ENCODE measurements at regions not wholly inside any gene's neighbourhood (a gene's known extent, or its start where the extent isn't known, plus 50 kb on each side); places are given as distances from the start of the nearest gene placed in this dataset.
A peak's percentile ranks its signal among the peaks of the same experiment; 100 is the strongest.

DNA sequence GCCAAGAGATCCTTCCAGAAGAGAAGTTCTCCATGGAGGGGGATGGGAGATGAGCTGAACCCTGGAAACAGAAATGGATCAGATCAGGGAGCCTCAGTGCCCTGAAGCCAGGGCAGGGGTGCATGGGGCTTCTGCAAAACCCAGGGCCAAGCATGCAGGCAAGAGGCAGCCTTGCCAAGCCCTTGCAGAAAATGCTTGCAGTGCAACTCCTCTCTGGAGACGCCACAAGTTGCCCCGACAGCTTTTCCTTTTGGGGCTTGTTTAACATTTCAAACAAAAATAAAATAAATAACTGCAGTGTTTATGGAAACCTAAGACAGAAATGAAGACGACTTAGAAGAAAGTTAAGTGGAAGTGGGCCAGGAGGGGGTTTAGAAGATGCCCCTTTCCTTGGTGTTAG, 177.5 kb upstream of the TNP1 start:
- TF ChIP-seq Cebpa-rat (IDR thresholded peaks at IDR 0.05): no peak
- H3K4me2 ChIP-seq: no peak overlapping the region
- no peak overlapping the region for H3K4me3 ChIP-seq
- peaks cover 22% of the 10 kb centered on the region for H3K4me1 ChIP-seq
- H3K27ac ChIP-seq: no peak overlapping the region
- no peaks in the 10 kb centered on the region for H3K36me3 ChIP-seq
- H3K9me3 ChIP-seq: peaks cover 12% of the 10 kb centered on the region; the same call in 1 of the 2 replicates
- H3K9ac ChIP-seq: no peak overlapping the region
- H3K27me3 ChIP-seq: no peaks in the 10 kb centered on the region; the same call in 1 of the 2 replicates
- no peaks in the 10 kb centered on the region for H4K20me1 ChIP-seq

DNA sequence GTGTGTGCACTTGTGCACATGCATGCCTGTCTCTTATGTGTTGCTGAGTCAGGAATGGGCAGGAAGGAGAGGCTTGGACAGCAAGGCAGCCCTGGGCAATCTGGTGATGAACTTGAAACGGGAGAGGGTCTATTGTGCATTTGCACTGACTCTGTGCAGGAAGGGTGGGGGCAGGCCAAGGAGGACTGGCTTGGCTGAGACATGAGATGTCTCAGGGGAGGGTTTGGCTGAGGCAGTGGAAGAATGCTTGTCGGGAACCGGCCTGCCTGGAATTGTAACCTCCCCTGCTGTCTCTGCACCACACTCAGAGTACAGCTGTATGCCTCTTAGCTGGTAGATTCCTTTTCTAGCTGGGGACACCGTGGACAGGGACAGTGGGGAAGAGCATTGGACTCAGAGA, 176.1 kb upstream of the TNP1 start:
- H4K20me1 ChIP-seq: no peaks in the 10 kb centered on the region
- H3K27ac ChIP-seq: no peak overlapping the region
- H3K4me3 ChIP-seq: no peak overlapping the region
- H3K36me3 ChIP-seq: no peaks in the 10 kb centered on the region
- H3K4me1 ChIP-seq: peaks cover 22% of the 10 kb centered on the region
- H3K9ac ChIP-seq: no peak overlapping the region
- no peaks in the 10 kb centered on the region for H3K9me3 ChIP-seq
- no peak overlapping the region for H3K4me2 ChIP-seq
- TF ChIP-seq Cebpa-rat (IDR thresholded peaks at IDR 0.05): no peak
- no peaks in the 10 kb centered on the region; the same call in 1 of the 2 replicates for H3K27me3 ChIP-seq

DNA sequence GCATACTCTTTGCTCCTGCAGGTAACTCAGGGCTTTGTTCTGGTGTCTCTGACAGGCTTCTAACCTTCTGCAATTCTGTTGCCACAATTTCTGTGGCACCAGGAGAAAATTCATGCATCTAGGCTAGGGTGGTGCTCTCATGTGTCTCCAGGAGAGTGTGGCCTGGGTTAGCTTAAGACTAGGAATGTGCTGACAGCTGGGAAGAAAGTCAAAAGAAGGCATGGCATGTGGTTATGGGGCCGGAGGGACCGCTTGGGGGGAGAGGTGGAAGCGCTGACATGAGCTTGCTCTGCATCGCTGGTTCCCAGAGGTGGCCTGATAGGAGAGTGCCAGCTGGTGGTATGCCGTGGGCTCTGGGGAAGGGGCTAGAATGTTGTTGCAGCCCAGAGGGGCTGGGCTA, 173.3 kb upstream of the TNP1 start:
- H3K4me1 ChIP-seq: peaks cover 13% of the 10 kb centered on the region
- no peaks in the 10 kb centered on the region for H4K20me1 ChIP-seq
- H3K36me3 ChIP-seq: no peaks in the 10 kb centered on the region
- peak overlapping the region; percentile 69 for H3K4me2 ChIP-seq
- H3K27me3 ChIP-seq: no peaks in the 10 kb centered on the region; the same call in 1 of the 2 replicates
- no peak overlapping the region for H3K27ac ChIP-seq
- H3K4me3 ChIP-seq: no peak overlapping the region
- H3K9ac ChIP-seq: no peak overlapping the region
- no peak for TF ChIP-seq Cebpa-rat (IDR thresholded peaks at IDR 0.05)
- no peaks in the 10 kb centered on the region for H3K9me3 ChIP-seq

DNA sequence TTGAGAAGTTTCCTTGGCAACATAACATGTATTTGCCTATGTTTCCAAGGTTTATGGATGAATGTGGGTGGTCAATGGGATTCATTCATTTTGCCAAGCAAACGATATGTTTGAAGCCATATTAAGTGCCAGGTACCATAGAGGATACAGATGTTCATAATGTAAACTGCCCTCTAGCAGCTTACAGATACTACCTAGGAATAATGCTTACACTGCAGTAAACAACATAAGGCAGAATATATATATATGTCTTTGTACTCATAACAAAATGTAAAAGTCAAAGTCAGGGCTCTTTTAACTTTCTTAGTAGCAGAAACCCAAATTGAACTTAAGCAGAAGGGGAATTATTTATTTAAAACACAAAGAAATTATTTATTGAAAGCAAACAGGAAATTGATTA, 171.6 kb upstream of the TNP1 start:
- no peak overlapping the region for H3K27ac ChIP-seq
- no peaks in the 10 kb centered on the region; the same call in 1 of the 2 replicates for H3K27me3 ChIP-seq
- no peaks in the 10 kb centered on the region for H3K9me3 ChIP-seq
- H3K4me2 ChIP-seq: no peak overlapping the region
- H3K36me3 ChIP-seq: no peaks in the 10 kb centered on the region
- no peaks in the 10 kb centered on the region for H4K20me1 ChIP-seq
- TF ChIP-seq Cebpa-rat (IDR thresholded peaks at IDR 0.05): no peak
- no peak overlapping the region for H3K9ac ChIP-seq
- H3K4me1 ChIP-seq: peaks cover 13% of the 10 kb centered on the region
- H3K4me3 ChIP-seq: no peak overlapping the region

DNA sequence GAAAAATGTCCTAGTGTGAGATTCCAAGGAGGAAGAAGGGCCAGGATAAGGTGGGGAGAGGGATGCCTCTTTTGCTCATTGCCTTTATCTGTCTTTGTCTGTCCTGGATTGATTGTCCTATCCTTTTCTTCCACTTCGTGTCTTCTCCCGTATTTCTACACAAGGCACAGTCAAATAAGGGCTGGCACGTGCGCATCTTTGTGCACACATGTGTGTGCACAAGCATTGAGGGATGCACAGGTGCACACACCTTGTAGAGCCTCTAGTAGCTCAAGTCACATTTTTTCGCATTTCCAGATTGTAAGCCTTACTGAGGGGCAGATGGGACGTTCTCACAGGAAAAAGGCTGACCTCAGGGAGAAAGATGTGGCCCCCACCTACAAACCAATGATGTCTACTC, 170.2 kb upstream of the TNP1 start:
- Histone ChIP-seq H3K4me3 (no peak overlapping the region), H3K9me3 (no peaks in the 10 kb centered on the region), H3K27me3 (no peaks in the 10 kb centered on the region), H3K4me1 (peaks cover 13% of the 10 kb centered on the region), H3K27ac (no peak overlapping the region), H3K36me3 (no peaks in the 10 kb centered on the region), H3K4me2 (no peak overlapping the region), H3K9ac (no peak overlapping the region), H4K20me1 (no peaks in the 10 kb centered on the region)
- TF ChIP-seq Cebpa-rat (IDR thresholded peaks at IDR 0.05): no peak

DNA sequence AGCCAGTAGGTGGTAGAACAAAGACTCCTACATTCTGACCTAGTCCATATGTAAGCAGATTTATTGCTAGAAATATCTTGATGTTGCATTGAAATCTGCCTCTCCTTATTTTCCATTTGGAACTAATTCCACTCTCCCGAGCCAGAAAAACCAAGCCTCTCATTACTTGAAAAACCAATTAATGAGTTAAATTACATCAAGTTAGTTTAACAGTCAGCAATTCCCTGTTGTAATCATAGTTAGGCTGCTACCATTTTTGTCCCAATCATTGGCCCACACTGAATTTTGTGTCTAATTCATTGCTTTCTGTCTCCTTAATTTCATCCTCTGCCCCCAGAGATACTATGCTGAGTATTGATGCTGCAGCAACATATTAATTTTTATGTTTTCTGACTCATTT, 168.3 kb upstream of the TNP1 start:
- H3K36me3 ChIP-seq: no peaks in the 10 kb centered on the region
- TF ChIP-seq Cebpa-rat (IDR thresholded peaks at IDR 0.05): no peak
- H3K27me3 ChIP-seq: no peaks in the 10 kb centered on the region
- H3K9ac ChIP-seq: no peak overlapping the region
- H3K4me2 ChIP-seq: no peak overlapping the region
- no peak overlapping the region for H3K27ac ChIP-seq
- H3K9me3 ChIP-seq: no peaks in the 10 kb centered on the region
- peaks cover 5% of the 10 kb centered on the region for H3K4me1 ChIP-seq
- H4K20me1 ChIP-seq: no peaks in the 10 kb centered on the region
- H3K4me3 ChIP-seq: no peak overlapping the region

DNA sequence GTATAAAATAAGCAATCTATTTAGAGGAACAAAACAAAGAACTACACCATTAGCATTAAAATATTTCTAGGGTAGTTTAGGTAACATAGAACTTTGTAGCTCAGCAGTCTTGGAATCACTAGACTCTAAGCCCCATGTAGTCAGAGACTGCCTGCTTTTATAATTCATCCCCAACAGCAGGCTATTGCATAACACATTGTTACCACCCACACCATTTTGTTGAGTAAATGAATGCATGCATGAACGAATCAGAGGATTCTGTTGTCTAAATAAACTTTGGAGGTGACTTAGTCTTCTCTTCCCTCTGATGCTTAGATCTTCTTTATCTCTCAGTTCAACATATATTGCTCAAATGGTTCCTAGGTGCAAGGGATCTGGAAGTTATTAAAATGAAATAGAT, 167.6 kb upstream of the TNP1 start:
- H3K27me3 ChIP-seq: no peaks in the 10 kb centered on the region
- H3K27ac ChIP-seq: no peak overlapping the region
- H3K9me3 ChIP-seq: no peaks in the 10 kb centered on the region
- H3K4me2 ChIP-seq: no peak overlapping the region
- no peaks in the 10 kb centered on the region for H3K36me3 ChIP-seq
- no peak for TF ChIP-seq Cebpa-rat (IDR thresholded peaks at IDR 0.05)
- no peak overlapping the region for H3K9ac ChIP-seq
- H3K4me3 ChIP-seq: no peak overlapping the region
- H4K20me1 ChIP-seq: no peaks in the 10 kb centered on the region
- H3K4me1 ChIP-seq: no peaks in the 10 kb centered on the region

DNA sequence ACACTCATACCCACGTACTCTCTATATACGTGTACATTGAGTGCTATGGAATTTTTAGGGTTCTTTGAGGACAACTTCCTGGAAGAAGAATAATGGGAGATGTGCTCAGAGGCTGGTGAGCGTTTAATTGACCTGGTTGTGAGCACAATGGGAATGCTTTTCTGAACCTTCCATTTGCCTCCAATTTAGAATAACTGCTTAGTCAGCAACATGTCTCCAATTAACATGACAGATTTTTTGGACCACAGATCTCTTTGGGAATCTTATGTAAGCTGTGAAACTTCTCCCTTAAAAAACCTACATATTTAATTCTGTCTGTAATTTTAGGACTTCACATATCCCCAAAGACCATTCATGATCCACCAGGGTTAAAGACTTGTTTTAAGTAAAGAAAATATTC, 166.7 kb upstream of the TNP1 start:
- no peak overlapping the region for H3K4me3 ChIP-seq
- H3K4me1 ChIP-seq: no peaks in the 10 kb centered on the region
- H3K9ac ChIP-seq: no peak overlapping the region
- H3K4me2 ChIP-seq: no peak overlapping the region
- H4K20me1 ChIP-seq: no peaks in the 10 kb centered on the region
- H3K27ac ChIP-seq: no peak overlapping the region
- H3K9me3 ChIP-seq: no peaks in the 10 kb centered on the region
- H3K36me3 ChIP-seq: no peaks in the 10 kb centered on the region
- TF ChIP-seq Cebpa-rat (IDR thresholded peaks at IDR 0.05): no peak
- no peaks in the 10 kb centered on the region for H3K27me3 ChIP-seq

DNA sequence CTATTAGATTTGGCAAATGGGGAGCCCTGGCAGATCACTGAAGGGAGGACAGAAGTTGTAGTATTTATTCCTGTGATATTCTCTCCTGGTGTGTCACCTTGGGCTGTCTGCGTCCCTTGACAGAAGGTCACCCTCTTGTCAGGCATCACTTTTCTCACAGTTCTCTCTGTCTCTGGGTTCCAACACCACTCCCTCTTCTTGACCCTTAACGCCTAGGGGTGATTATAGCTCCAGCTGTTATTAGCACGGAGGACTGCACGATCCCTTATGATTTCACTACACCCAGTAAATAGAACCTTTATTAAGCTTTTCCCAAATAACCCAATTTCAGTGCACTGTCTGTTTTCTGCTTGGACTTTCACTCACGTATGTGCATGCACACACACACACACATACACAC, 166.3 kb upstream of the TNP1 start:
- Histone ChIP-seq H4K20me1 (no peaks in the 10 kb centered on the region), H3K4me3 (no peak overlapping the region), H3K27me3 (no peaks in the 10 kb centered on the region), H3K27ac (no peak overlapping the region), H3K4me2 (no peak overlapping the region), H3K9ac (no peak overlapping the region), H3K9me3 (no peaks in the 10 kb centered on the region), H3K36me3 (no peaks in the 10 kb centered on the region), H3K4me1 (no peaks in the 10 kb centered on the region)
- no peak for TF ChIP-seq Cebpa-rat (IDR thresholded peaks at IDR 0.05)

DNA sequence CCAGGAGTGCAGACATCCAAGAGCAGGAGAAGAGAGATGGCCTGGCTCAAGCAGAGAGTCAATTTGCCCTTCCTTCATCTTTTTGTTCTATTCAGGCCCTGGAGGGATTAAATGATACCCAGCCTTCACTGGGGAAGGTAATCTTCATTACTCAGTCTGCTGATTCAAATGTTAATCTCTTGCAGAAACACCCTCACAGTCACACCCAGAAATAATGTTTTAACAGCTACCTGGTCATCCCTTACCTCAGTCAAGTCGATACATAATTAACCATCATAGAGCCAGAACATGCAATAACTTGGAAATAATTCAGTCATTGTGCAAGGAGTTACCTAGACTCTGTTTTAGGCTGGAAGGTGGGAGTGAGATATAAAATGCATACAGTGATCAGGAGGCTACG, 163.7 kb upstream of the TNP1 start:
- Histone ChIP-seq H3K27me3 (no peaks in the 10 kb centered on the region), H3K4me1 (no peaks in the 10 kb centered on the region), H3K36me3 (no peaks in the 10 kb centered on the region), H3K9me3 (no peaks in the 10 kb centered on the region), H4K20me1 (no peaks in the 10 kb centered on the region), H3K4me3 (no peak overlapping the region), H3K4me2 (no peak overlapping the region), H3K9ac (no peak overlapping the region), H3K27ac (no peak overlapping the region)
- no peak for TF ChIP-seq Cebpa-rat (IDR thresholded peaks at IDR 0.05)
